HG02943 (cell line): ENCODE measurements at regions not wholly inside any gene's neighbourhood (a gene's known extent, or its start where the extent isn't known, plus 50 kb on each side); places are given as distances from the start of the nearest gene placed in this dataset.

Source experiments
- ATAC-seq: cut with Tn5 transposase; IDR thresholded peaks from one replicate; pipeline ENCODE4 v1.9.1; 2021; ENCODE audit warnings: mild to moderate bottlenecking, low read depth, moderate library complexity; ENCODE audit not compliant: unreplicated experiment

DNA sequence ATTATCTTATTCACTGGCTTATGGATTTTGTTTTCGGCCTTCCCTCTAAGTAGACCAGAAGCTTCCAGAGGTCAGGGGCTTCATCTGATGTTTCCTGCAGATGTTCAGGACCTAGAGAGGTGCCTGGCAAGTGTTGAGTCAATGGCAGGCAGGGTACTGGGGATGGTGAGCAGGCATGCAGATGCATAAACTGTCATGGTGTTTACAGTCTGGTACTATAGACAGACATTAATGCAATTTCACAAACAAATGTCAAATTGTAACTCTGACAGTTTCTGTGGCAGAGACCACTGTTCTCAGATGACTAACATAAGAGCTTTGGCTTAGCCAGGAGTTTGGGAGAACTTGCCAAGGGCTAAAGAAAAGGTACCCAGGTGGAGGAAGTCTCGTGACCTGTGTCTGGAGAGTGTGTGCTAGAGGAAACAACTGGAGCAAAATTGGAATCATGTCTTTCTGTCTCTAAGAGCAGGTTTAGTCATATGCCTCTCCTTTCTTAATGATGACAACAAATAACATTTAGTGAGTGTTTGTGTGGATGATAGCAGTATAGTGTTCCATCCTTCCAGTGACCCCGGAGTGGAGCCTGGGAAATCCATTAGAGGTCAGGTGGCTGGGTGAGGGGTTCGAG lies 53.7 kb upstream of the TRAK1 start:
- ATAC-seq: no peak

- no peak for ATAC-seq
Measured at GRCh38 chr3:42036483-42036823, 54.7 kb upstream of the TRAK1 start.

DNA sequence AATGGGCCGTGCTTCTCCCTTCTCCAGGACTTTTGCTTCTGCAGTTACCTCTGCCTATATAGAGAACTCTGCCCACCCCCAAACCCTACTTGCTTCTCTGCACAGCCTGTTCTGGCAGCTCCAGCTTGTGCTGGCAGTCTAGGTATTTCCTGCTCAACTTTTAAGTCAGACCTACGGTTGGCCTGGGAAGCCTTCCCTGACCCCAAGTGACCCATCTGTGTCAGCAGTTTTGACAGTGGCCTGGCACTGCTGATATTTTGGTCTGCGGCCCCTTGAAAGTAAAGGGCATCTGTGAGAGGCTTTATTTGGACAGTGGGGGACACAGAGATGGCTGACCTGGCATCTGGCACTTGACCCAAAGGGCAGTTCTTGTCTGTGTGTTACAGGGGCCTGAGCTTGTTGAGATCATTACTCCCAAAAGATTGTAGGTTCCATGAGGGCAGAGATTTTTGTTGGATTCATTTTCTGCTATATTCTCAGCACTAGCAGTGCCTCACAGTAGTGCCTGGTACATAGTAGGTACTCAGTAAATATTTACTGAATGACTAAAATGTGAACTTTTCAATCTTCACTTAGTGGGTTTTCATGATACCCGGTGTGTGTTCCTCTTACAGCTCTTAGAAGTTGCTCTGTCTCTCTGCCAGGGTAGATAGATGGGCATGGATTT lies 55.2 kb upstream of the TRAK1 start:
- no peak for ATAC-seq

DNA sequence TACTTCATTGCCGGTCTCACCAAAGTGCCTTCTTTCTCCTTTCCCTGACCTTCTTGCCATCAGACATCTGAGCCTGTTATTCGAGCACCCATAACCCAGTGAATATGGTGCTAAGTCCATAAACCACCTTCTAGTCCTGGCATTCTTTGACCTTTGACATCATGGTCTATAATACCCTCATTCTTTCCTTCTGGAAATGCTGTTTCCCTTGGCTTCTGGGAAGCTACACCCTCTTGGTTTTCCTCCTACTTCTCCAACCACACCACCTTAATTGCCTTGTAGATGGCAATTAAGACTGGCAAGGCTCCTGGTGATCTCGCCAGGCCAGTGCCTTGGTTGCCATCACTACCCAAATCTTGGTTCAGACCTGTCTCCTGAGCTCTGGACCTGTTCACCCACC lies 56.1 kb upstream of the TRAK1 start:
- ATAC-seq: no peak

- no peak for ATAC-seq
Measured at GRCh38 chr3:42033741-42034140, 57.4 kb upstream of the TRAK1 start.

- ATAC-seq: no peak
Measured at GRCh38 chr3:42032693-42033349, 58.3 kb upstream of the TRAK1 start.

GRCh38 chr3:42031808-42032480 lies 59.2 kb upstream of the TRAK1 start:
- ATAC-seq: no peak

DNA sequence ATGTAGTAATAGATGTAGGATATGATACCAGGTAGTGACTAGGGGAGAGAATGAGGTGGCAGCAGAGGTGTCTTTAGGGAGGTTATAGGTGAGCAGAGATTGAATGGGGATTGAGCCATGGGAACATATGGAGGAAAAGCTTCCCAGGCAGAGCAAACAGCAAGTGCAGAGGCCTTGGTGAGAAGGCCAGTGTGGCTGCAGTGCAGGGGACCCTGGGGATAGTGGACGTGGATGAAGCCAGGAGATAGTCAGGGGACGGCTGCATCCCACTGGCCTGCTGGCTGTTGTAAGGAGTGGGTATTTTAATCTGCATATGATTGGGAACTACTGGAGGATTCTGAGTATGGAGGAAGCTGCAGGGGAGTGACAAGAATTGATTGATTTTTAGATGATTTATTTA lies 62.7 kb upstream of the TRAK1 start:
- ATAC-seq: no peak

DNA sequence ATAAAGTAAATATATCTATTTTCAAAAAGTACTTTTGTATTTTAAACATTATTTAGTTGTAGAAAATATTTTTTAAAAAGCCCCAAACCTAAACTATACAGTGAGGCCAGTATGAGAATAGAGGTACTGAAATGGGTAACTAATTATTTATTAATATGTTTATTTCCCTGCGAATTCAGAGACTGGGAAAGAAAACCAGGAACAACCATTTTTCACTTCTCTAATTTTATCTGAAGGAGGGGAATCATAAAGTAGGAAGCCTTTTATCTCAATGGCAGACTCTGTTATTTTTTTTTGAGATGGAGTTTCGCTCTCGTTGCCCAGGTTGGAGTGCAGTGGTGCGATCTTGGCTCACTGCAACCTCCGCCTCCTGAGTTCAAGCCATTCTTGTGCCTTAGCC lies 63.6 kb upstream of the TRAK1 start:
- no peak for ATAC-seq

GRCh38 chr3:42025370-42026138 lies 63.7 kb upstream of the ULK4 start:
- no peak for ATAC-seq

DNA sequence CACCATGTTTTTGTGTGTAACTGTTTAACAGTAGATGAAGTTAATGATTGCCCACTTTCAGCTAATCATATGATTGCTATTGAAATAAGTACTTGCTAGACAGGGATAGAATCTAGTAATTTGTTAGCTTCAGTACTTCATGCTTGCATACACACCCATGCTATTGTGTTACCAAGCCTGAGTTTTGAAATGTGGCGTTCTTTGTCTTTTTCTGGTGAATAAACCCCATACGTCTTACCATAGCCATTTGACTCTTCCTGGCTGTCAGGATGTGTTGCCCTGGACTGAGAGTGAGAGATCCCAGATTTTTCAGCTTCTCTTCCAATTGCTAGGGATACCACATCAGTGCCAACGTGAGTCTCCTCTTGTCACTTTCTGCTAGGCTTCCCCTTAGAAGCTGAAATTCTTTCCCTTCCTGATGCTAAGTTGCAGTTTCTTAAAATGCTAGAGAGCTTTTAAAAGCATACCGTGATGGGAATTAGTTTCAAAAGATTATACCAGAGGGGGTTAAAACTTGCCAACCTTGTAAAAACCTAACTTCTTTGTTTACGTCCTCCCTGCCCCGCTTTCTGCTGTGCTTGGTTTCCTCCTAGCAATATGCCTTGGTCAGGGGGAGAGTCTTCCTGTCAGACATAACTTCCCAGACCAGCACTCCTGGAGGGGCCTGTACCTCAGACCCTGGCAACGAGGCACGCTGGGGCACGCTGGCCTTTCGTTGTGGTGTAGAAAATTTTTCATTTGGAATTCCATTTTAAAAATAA lies 62.9 kb upstream of the ULK4 start:
- ATAC-seq: no peak

- ATAC-seq: no peak
Measured at GRCh38 chr3:42023380-42023779, 61.5 kb upstream of the ULK4 start.

DNA sequence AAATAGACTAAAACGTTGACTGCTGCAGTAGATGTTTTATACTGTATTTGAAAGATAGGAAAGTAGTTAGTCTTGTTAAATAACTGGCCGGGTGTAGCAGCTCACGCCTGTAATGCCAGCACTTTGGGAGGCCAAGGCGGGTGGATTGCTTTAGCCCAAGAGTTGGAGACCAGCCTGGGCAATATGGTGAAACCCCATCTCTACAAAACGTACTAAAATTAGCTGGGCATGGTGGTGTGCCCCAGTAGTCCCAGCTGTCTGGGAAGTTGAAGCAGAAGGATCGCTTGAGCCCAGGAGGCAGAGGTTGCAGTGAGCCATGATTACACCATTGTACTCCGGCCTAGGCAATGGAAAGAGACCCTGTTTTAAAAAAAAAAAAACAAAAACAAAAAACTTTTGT lies 60.5 kb upstream of the ULK4 start:
- ATAC-seq: no peak

DNA sequence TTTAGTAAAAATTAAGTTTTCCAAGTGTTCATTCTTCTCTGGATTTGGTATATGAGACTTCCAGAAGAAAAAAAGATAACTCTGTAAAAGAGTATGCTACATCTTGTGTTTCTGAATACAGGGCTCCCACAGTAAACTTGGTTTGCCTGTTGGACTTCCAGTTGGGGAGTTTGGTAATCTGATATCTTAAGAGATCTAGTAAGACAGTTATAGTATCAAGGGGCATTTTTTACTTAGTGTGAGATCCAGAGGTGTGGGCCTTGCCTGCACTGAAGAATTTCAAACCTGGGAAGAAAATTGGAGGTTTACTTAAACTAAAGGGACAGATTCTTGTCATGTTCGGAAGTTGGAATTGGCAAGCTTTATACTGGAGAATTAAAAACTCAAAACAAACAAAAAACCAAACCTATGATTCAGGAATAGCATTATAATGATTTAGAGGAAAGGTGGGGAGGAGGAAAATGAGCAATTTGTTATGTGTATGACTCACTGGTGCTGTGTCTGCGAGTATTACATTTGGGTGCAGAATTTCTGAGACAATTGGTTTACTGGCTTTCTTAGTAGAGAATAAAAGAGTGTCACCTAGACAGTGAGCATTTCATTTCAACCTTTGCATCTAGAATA lies 58.9 kb upstream of the ULK4 start:
- no peak for ATAC-seq

DNA sequence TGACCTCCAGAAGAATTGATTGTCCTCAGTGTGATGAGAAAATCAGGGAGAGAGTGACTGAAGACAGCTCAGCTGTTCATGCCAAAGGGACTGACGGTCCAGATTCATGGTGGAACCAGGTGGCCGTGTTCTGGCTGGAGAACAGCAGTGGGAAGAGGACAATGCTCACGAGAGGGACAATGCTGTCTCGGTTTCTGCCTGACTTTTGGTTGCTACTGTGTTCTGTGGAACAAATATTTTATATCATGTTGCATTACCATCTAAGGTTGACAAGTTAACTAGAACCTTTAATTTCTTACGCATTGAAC lies 58.0 kb upstream of the ULK4 start:
- no peak for ATAC-seq

DNA sequence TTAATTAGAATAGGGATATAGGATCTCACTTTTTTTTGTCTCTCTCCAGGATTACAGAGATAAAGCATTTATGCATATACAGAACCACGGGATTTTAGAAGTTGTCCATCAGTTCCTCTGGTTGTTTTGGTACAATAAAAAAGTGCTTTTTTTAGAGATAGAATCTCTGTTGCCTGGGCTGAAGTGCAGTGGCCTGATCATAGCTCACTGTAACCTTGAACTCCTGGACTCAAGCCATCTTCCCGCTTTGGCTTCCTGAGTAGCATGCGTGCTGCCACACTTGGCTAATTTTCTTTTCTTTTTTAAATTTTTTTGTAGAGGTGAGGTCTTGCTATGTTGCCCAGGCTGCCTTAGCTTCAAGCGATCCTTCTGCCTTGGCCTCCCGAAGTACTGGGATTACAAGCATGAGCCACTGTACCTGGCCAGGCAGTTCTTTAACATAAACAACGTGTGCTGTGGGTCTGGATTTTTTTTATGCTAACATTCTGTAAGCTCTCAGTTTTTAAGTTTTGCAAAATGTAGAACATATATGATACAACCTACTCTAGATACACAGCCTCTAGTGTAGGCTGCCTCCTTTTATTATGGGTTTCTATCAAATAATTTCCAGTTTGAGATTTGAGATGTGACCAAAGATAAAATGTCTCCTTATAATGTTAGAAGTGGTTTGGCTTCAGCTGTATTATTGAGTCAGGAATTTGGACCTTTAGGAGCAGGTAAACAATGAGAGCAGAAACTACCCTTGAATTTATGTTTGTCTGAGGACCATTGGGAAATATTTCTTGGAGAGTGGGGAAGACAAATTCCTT lies 57.4 kb upstream of the ULK4 start:
- no peak for ATAC-seq

DNA sequence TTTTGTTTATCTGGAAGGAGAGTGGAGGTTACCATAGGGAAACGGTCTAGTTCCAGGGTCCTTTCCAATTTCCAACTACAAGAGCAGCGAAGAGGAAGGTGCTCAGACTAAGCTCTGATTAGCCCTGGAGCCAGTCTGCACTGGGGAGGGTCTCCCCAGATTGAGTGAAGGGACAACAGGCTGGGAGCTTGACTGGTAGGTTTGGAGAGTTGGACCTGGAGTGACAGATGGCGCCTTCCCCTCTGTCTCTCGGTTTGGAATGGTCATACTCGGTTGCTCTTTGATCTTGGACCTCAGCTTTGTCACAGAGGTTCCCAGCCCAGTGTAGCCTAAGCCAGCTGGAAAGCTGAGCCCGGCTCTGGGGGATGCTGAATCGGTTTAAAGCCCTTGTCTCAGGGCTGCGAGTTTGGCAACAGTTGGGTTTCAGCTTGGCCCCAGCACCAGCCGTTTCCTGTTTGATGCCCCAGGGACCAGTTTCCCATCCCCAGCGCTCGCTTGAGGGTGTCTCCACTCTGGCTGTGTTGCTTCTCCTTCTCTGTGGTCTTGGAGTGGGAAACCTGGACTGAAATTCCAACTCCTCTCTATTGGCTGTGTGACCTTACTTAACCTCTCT lies 53.1 kb upstream of the ULK4 start:
- no peak for ATAC-seq

- peak; percentile 0 for ATAC-seq
Measured at GRCh38 chr3:42014458-42014920, 52.6 kb upstream of the ULK4 start.
